WTC11 (cell line): ENCODE measurements at regions not wholly inside any gene's neighbourhood (a gene's known extent, or its start where the extent isn't known, plus 50 kb on each side); places are given as distances from the start of the nearest gene placed in this dataset.

ENCODE experiments used
- ATAC-seq: fragments of 200-7000 bp; cut with Tn5 transposase; 2 replicates; pipeline ENCODE4 v1.10.0; 2021; ENCODE audit warnings: mild to moderate bottlenecking, moderate library complexity
- CTCF ChIA-PET: fragments of 300-600 bp; sonication (Branson Sonifier 250); formaldehyde crosslinking; loops from one replicate; lab custom pipeline; 2021; ENCODE audit warnings: antibody characterized with exemption; lab: Charles Lee
- POLR2A ChIA-PET: fragments of 350-600 bp; sonication (Branson Sonifier 250); formaldehyde crosslinking; loops from one replicate; lab custom pipeline; 2021; ENCODE audit warnings: antibody characterized with exemption; lab: Charles Lee
- DNase-seq: peaks from one replicate; pipeline ENCODE4 v3.0.0; 2021; ENCODE audit warnings: low spot score
- H3K27ac Mint-ChIP-seq: 2 replicates; pipeline ENCODE4 v1.8.0; 2021; ENCODE audit warnings: mixed read lengths
- H3K27me3 Mint-ChIP-seq: 2 replicates; pipeline ENCODE4 v1.8.0; 2021; ENCODE audit warnings: low read depth, mild to moderate bottlenecking, moderate library complexity, mixed read lengths
- H3K36me3 Mint-ChIP-seq: 2 replicates; pipeline ENCODE4 v1.8.0; 2021; ENCODE audit warnings: mixed read lengths
- H3K4me1 Mint-ChIP-seq: 2 replicates; pipeline ENCODE4 v1.8.0; 2022; ENCODE audit warnings: mixed read lengths
- H3K4me3 Mint-ChIP-seq: 2 replicates; pipeline ENCODE4 v1.8.0; 2021; ENCODE audit warnings: mild to moderate bottlenecking, moderate library complexity, mixed read lengths
- H3K9me3 Mint-ChIP-seq: 2 replicates; pipeline ENCODE4 v1.8.0; 2021; ENCODE audit warnings: mixed read lengths
- ATF1 ChIP-seq: sonication (generic); formaldehyde crosslinking; IDR thresholded peaks from 2 replicates; pipeline ENCODE4 v1.8.1; 2023; ENCODE audit warnings: mild to moderate bottlenecking, moderate library complexity, missing genetic modification reagents
- CTCF ChIP-seq: fragments of 200-600 bp; IDR thresholded peaks from 2 replicates; pipeline ENCODE4 v1.8.0; 2022; ENCODE audit warnings: antibody characterized with exemption
- E2F5 ChIP-seq: sonication (generic); formaldehyde crosslinking; IDR thresholded peaks from 2 replicates; pipeline ENCODE4 v1.8.1; 2022; ENCODE audit warnings: mild to moderate bottlenecking, moderate library complexity, missing genetic modification reagents
- HMGA2 ChIP-seq: fragments of 250-450 bp; sonication (Bioruptor Pico); IDR thresholded peaks from 2 replicates; pipeline ENCODE4 v1.4.0; 2021; ENCODE audit warnings: mild to moderate bottlenecking, moderate library complexity
- HMGXB4 ChIP-seq: sonication (generic); formaldehyde crosslinking; IDR thresholded peaks from 2 replicates; pipeline ENCODE4 v1.8.1; 2023; ENCODE audit warnings: mild to moderate bottlenecking, moderate library complexity, missing genetic modification reagents
- JAZF1 ChIP-seq: fragments of 250-450 bp; sonication (Bioruptor Pico); IDR thresholded peaks from 2 replicates; pipeline ENCODE4 v1.9.0; 2021; ENCODE audit warnings: moderate library complexity, mild to moderate bottlenecking, inconsistent platforms
- JUN ChIP-seq: sonication (generic); formaldehyde crosslinking; IDR thresholded peaks from 2 replicates; pipeline ENCODE4 v1.8.0; 2023; ENCODE audit warnings: mild to moderate bottlenecking, missing genetic modification reagents
- MYBL2 ChIP-seq: sonication (generic); formaldehyde crosslinking; IDR thresholded peaks from 2 replicates; pipeline ENCODE4 v1.8.1; 2023; ENCODE audit warnings: mild to moderate bottlenecking, moderate library complexity, missing genetic modification reagents
- NFYB ChIP-seq: sonication (generic); formaldehyde crosslinking; conservative IDR thresholded peaks from 2 replicates; pipeline ENCODE4 v1.8.0; 2022; ENCODE audit warnings: low read depth, missing genetic modification reagents
- OVOL2 ChIP-seq: fragments of 250-450 bp; sonication (Bioruptor Pico); IDR thresholded peaks from 2 replicates; pipeline ENCODE4 v1.9.0; 2021; ENCODE audit warnings: mild to moderate bottlenecking, borderline replicate concordance
- PRRX2 ChIP-seq: fragments of 250-450 bp; sonication (Bioruptor Pico); IDR thresholded peaks from 2 replicates; pipeline ENCODE4 v1.8.0; 2021; ENCODE audit warnings: mild to moderate bottlenecking
- TEAD4 ChIP-seq: sonication (generic); formaldehyde crosslinking; IDR thresholded peaks from 2 replicates; pipeline ENCODE4 v1.8.0; 2022; ENCODE audit warnings: mild to moderate bottlenecking, missing genetic modification reagents
- ZBTB21 ChIP-seq: sonication (generic); formaldehyde crosslinking; IDR thresholded peaks from 2 replicates; pipeline ENCODE4 v1.8.1; 2023; ENCODE audit warnings: mild to moderate bottlenecking, missing genetic modification reagents, borderline replicate concordance
- ZBTB43 ChIP-seq: sonication (generic); formaldehyde crosslinking; IDR thresholded peaks from 2 replicates; pipeline ENCODE4 v1.8.1; 2023; ENCODE audit warnings: mild to moderate bottlenecking, missing genetic modification reagents
- ZMAT4 ChIP-seq: fragments of 250-450 bp; sonication (Bioruptor Pico); IDR thresholded peaks from 2 replicates; pipeline ENCODE4 v1.9.0; 2021; ENCODE audit warnings: mild to moderate bottlenecking
- ZNF121 ChIP-seq: sonication (generic); formaldehyde crosslinking; IDR thresholded peaks from 2 replicates; pipeline ENCODE4 v1.8.0; 2023; ENCODE audit warnings: missing genetic modification reagents
- ZNF317 ChIP-seq: sonication (generic); formaldehyde crosslinking; IDR thresholded peaks from 2 replicates; pipeline ENCODE4 v1.8.1; 2023; ENCODE audit warnings: low read depth, mild to moderate bottlenecking, moderate library complexity, missing genetic modification reagents, borderline replicate concordance
- ZNF423 ChIP-seq: fragments of 250-450 bp; sonication (Bioruptor Pico); IDR thresholded peaks from 2 replicates; pipeline ENCODE4 v2.1.2; 2022; ENCODE audit warnings: mild to moderate bottlenecking, moderate library complexity
- ZNF512 ChIP-seq: sonication (generic); formaldehyde crosslinking; IDR thresholded peaks from 2 replicates; pipeline ENCODE4 v1.8.1; 2022; ENCODE audit warnings: missing genetic modification reagents, borderline replicate concordance
- ZNF532 ChIP-seq: fragments of 250-450 bp; sonication (Bioruptor Pico); IDR thresholded peaks from 2 replicates; pipeline ENCODE4 v1.9.0; 2021; ENCODE audit warnings: mild to moderate bottlenecking, borderline replicate concordance

GRCh38 chr21:35201288-35201687 is 152.2 kb upstream of the RUNX1 start:
- CTCF ChIA-PET = interaction anchor here (1.4 kb wide), 1 partner anchor 456 kb away, joined by 3 read pairs; no protein-coding TSS in a partner anchor
- Mint-ChIP-seq H3K9me3 (peaks cover 10% of the 10 kb centered on the region), H3K4me1 (peaks cover 11% of the 10 kb centered on the region), H3K27ac (no peak overlapping the region), H3K4me3 (no peak overlapping the region), H3K27me3 (no peaks in the 10 kb centered on the region), H3K36me3 (no peaks in the 10 kb centered on the region)
- TF ChIP-seq PRRX2 (no peak), E2F5 (no peak), OVOL2 (no peak), HMGA2 (CRISPR knock-in tag) (no peak), ZNF423 (CRISPR knock-in tag) (no peak), ZMAT4 (no peak), ZNF532 (CRISPR knock-in tag) (no peak), ZBTB43 (CRISPR knock-in tag) (no peak), MYBL2 (no peak), TEAD4 (no peak), ZNF512 (no peak), CTCF (no peak), ATF1 (CRISPR knock-in tag) (no peak), JUN (no peak), JAZF1 (no peak), HMGXB4 (CRISPR knock-in tag) (no peak), ZBTB21 (CRISPR knock-in tag) (no peak), ZNF317 (CRISPR knock-in tag) (no peak), ZNF121 (no peak), NFYB (CRISPR knock-in tag) (no peak)
- ATAC-seq = no peak
- POLR2A ChIA-PET = no interaction called here
- no peak for DNase-seq
